ENCODE measurements at regions not wholly inside any gene's neighbourhood (a gene's known extent, or its start where the extent isn't known, plus 50 kb on each side); places are given as distances from the start of the nearest gene placed in this dataset.

DNA sequence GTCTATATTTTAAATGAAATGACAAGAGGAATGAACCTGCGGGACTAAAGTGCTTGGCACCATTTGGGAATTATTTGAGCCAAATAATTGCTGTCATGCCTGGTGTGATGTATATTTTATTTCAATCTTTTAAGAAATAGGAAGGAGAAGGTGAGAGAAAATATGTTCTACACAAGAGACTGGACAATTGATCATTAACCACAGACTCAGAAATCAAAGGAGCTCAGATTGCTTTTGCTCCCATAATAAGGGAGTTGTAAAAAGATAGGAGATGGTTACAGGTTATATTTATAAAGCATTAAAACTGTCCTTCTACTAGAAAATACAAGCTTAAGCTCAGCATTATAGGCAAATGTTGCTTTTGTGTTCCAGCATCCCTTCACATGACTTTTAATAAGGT, 515.2 kb upstream of the SULF2 start:
- DNase-seq (ENCODE audit: low read depth in 2 of 2): no peak

- no peak for DNase-seq (ENCODE audit: low read depth in 2 of 2)
These were observed 513.7 kb upstream of the SULF2 start for GRCh38 chr20:48298851-48299484.

DNA sequence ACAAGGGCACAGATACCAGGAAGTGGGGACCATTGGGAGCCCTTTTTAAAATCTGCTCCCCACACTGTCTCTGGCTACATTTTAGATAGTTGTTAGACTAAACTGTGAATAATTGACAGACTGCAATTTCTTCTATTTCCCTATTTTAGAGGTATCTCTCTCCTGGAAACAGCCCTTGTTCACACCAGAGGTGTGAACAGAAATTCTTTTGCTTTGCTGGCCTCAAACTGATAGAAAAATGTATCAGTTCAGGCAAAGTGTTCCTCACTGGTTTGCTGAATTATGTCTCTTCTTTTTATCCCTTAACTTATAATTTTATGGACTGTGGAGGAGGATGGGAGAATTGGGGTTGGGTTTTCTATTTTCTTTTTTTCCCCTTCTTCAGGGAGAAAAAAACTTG, 513.2 kb upstream of the SULF2 start:
- no peak for DNase-seq (ENCODE audit: low read depth in 2 of 2)

DNA sequence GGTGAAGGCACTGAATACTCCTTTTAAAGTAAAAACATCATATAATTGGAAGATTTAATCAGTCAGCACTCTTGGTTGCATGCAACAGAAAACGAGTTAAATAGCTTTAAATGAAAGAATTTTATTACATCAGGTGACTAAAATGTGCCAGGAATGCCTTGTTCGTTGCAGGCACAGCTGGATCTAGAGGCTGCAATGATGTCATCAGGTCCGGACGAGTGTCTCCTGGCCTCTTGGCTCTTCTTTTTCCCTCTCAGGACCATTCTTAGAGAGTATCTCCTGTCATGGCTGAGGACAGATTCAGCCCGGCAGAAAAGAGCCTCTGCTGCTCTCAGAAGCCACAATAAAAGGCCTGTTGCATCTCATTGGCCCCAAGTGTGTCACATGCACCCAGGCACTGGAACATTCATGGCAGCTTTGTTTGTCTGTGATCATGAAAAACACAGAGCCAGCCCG, 510.7 kb upstream of the SULF2 start:
- no peak for DNase-seq (ENCODE audit: low read depth in 2 of 2)

- DNase-seq (ENCODE audit: low read depth in 2 of 2): no peak
These were observed 510.2 kb upstream of the SULF2 start for GRCh38 chr20:48295445-48295903.

- no peak for DNase-seq (ENCODE audit: low read depth in 2 of 2)
These were observed 509.7 kb upstream of the SULF2 start for GRCh38 chr20:48294942-48295341.

GRCh38 chr20:48294196-48294595, 508.9 kb upstream of the SULF2 start:
- no peak for DNase-seq (ENCODE audit: low read depth in 2 of 2)

GRCh38 chr20:48293671-48294070, 508.4 kb upstream of the SULF2 start:
- DNase-seq (ENCODE audit: low read depth in 2 of 2): no peak

GRCh38 chr20:48292806-48293205, 507.5 kb upstream of the SULF2 start:
- DNase-seq (ENCODE audit: low read depth in 2 of 2): no peak

- no peak for DNase-seq (ENCODE audit: low read depth in 2 of 2)
These were observed 506.6 kb upstream of the SULF2 start for GRCh38 chr20:48291896-48292295.

GRCh38 chr20:48288930-48289507, 503.7 kb upstream of the SULF2 start:
- DNase-seq (ENCODE audit: low read depth in 2 of 2): no peak

- no peak for DNase-seq (ENCODE audit: low read depth in 2 of 2)
These were observed 502.4 kb upstream of the SULF2 start for GRCh38 chr20:48287552-48288170.

DNA sequence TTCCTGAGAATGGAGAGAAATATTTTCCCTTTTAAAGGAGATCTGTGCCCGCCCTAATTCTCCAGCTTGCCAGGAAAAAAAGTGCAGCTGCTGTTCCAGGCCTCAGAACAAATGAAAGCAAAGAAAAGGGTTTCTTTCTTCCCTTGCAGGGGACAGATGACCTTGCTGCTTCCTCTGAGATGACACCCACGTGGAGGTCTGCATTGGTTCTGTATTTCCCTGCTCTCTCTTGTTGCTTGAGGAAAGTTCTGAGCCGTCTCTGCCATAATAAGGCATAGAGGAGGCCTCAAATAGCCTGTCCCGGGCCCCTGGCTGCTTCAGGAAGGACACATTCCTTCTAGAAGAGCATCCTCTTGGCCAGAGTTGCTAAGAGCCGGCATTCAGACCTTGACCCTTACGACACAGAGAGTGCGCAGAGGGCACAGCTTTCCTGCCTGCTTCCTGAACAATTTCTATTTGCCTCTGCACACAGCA, 501.8 kb upstream of the SULF2 start:
- no peak for DNase-seq (ENCODE audit: low read depth in 2 of 2)

DNA sequence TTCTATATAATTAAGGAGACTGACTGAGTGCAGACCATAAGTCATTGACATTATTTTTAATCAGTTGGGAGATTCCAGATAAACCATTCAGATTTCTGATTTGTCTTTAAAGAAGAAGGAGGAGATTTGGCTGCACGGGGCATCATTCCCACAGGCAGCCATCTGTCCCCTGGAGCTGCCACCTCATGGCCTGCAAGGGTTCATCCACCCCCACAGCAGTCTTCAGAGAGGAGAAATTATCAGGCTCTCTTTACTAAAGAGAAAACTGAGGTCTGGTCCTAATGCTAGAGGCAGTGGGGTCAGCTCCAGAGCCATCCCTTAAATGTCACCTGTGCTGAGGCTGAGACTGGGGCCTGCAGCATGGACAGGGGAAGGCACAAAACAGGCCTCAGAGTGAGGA, 501.3 kb upstream of the SULF2 start:
- no peak for DNase-seq (ENCODE audit: low read depth in 2 of 2)

GRCh38 chr20:48285656-48286055, 500.4 kb upstream of the SULF2 start:
- no peak for DNase-seq (ENCODE audit: low read depth in 2 of 2)

DNA sequence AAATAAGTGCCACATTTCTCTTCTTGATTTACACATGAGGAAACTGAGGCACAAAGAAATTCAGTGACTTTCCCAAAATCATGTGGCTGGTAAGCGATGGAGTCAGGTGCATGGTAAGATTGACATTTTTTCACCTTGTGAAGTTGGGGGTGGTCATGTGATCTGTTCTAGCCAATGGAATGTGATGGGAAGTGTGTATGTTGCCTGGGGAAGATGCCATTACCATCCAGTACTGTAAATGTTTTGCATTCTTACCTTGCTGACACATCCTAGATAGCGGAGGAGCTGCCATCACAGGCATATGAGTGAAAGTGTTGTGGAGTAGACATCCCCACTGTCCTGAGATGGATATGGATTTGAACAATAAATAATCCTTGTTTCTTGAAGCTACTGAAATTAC, 499.6 kb upstream of the SULF2 start:
- DNase-seq (ENCODE audit: low read depth in 2 of 2): no peak

DNA sequence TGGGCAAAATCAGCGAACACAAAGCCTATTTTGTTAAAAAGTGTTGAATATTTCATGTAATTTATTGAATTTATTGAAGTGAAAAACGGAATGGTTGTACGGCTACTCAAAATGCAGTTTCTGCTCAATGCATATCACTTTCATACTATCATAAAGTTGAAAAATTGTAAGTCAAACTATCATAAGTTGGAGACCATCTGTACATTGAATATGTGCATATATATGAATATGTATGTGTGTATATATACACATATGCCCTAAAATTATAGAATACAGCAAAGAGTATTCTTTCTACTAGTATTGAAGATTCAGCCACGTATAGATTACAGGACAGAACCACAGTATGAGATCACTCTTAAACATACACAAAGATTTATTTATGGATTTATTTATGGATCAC, 499.0 kb upstream of the SULF2 start:
- no peak for DNase-seq (ENCODE audit: low read depth in 2 of 2)

DNA sequence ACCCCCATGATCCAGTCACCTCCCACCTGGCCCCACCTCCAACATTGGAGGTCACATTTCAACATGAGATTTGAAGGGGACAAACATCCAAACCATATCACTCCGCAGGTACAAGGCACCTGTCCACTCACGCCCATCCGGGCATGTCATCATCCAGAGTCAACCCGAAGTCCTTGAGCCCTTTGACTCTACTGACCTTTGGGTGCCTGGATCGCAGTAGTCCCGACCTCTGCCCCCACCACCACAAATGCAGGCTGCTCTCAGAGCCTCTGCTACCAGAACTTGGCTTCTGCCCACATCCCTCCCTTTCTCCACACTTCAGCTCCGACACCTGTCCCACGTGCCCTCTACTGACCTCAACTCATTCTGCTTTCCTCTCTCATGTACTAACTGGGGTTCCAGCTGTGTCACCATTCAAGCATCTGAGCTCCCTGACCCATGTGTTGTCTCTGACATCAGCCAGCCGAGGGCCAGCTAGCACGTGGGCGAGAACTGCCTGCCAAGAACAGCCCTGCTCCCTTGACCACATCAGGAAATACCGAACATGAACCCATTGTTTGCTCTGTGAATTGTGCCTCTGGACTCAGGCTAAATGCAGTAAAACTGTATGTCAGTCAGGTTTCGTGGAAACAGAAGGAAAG, 498.3 kb upstream of the SULF2 start:
- no peak for DNase-seq (ENCODE audit: low read depth in 2 of 2)

- DNase-seq (ENCODE audit: low read depth in 2 of 2): no peak
These were observed 497.4 kb upstream of the SULF2 start for GRCh38 chr20:48282591-48283228.

DNA sequence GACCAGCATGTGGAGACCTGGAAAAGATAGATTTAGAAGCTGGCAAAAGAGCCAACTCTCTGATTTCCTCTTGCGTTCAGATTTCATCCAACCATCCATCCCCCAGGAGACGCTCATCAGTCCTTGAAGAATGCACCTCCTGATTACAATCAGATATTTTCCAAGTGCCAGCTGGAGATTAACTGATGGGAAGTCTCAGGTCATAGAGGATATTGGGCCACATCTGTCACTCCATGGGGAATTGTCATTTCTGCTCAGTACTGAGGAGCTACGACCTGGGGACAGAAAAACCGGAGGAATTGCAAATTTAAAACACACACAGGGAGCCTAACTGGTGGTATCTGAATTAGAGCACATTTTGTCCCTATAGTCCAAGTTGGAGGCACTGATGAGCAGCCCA, 496.2 kb upstream of the SULF2 start:
- no peak for DNase-seq (ENCODE audit: low read depth in 2 of 2)

DNA sequence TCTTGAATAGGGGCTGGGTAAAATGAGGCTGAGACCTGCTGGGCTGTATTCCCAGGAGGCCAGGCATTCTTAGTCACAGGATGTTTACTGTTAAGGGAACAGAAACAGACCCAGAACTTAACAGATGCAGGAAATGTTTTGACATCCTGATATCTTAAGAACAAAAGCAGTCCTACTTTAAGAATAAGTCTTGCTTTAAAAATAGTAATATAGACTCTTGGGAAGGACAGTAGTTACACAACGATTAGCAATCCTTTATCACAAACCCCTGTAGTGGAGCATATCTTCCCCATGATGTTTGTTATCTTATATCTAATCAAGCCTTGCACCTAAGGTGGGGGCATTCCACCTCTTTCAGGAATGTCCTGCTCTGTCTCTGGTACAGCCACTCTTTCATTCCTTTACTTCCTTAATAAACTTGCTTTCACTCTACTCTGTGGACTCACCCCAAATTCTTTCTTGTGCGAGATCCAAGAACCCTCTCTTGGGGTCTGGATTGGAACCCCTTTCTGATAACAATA, 493.7 kb upstream of the SULF2 start:
- no peak for DNase-seq (ENCODE audit: low read depth in 2 of 2)

DNA sequence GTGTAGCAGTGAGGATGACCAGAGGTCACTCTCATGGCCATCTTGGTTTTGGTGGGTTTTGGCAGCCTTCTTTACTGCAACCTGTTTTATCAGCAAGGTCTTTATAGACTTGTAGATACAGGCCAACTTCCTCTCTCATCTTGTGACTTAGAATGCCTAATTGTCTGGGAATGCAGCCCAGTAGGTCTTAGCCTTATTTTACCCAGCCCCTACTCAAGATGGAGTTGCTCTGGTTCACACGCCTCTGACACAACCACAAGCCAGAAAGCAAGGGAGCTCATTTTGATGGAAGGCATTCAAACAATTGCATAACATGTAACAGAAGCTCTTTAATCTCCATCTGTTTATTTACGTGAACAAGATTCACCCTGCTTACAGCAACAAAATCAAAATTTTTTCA, 492.0 kb upstream of the SULF2 start:
- no peak for DNase-seq (ENCODE audit: low read depth in 2 of 2)
